DND-41 (cell line): ENCODE measurements at regions not wholly inside any gene's neighbourhood (a gene's known extent, or its start where the extent isn't known, plus 50 kb on each side); places are given as distances from the start of the nearest gene placed in this dataset.

Source experiments
- CTCF ChIP-seq: IDR thresholded peaks from 2 replicates; pipeline ENCODE4 v1.5.1; 2012; ENCODE audit warnings: borderline replicate concordance, low read length, moderate library complexity, mild to moderate bottlenecking; ENCODE audit not compliant: poor library complexity, severe bottlenecking; ENCODE audit errors: extremely low read depth
- EZH2 ChIP-seq: IDR thresholded peaks from 3 replicates; pipeline ENCODE4 v1.6.1; 2012; ENCODE audit warnings: borderline replicate concordance, low read depth, mild to moderate bottlenecking, moderate library complexity, low read length, inconsistent platforms; ENCODE audit not compliant: severe bottlenecking

- no peak for TF ChIP-seq CTCF
- no peak for TF ChIP-seq EZH2
Observed at GRCh38 chr1:59005491-59006288, 221.8 kb upstream of the JUN start.
